GM19452 (cell line): ENCODE measurements at regions not wholly inside any gene's neighbourhood (a gene's known extent, or its start where the extent isn't known, plus 50 kb on each side); places are given as distances from the start of the nearest gene placed in this dataset.
"Not testable (repeated sequence)": the region's sequence is repeated elsewhere in the genome, so short reads cannot be mapped to it uniquely, and the experiment has no call there.

Experiments used
- ATAC-seq: cut with Tn5 transposase; IDR thresholded peaks from one replicate; pipeline ENCODE4 v1.9.1; 2021; ENCODE audit not compliant: unreplicated experiment

GRCh38 chr9:124124729-124125650, 113.4 kb downstream of the LHX2 start:
- no peak for ATAC-seq

GRCh38 chr9:124125651-124125977, 114.0 kb downstream of the LHX2 start:
- ATAC-seq = no peak

- ATAC-seq = no peak
These were observed 115.4 kb downstream of the LHX2 start for GRCh38 chr9:124126648-124127646.

- ATAC-seq = no peak
These were observed 117.1 kb downstream of the LHX2 start for GRCh38 chr9:124128568-124129166.

GRCh38 chr9:124130277-124131075, 118.9 kb downstream of the LHX2 start:
- no peak for ATAC-seq

- ATAC-seq = not testable (repeated sequence)
These were observed 120.0 kb downstream of the LHX2 start for GRCh38 chr9:124131518-124131917.

GRCh38 chr9:124132671-124133147, 121.1 kb downstream of the LHX2 start:
- no peak for ATAC-seq

- no peak for ATAC-seq
These were observed 122.2 kb downstream of the LHX2 start for GRCh38 chr9:124133727-124134126.

GRCh38 chr9:124134526-124134925, 123.0 kb downstream of the LHX2 start:
- no peak for ATAC-seq

GRCh38 chr9:124135813-124136365, 121.9 kb upstream of the NEK6 start:
- ATAC-seq = no peak

GRCh38 chr9:124137009-124137943, 120.5 kb upstream of the NEK6 start:
- ATAC-seq = peak; percentile 73

- ATAC-seq = no peak
These were observed 119.8 kb upstream of the NEK6 start for GRCh38 chr9:124137944-124138335.

GRCh38 chr9:124139001-124139400, 118.7 kb upstream of the NEK6 start:
- no peak for ATAC-seq

- ATAC-seq = no peak
These were observed 116.7 kb upstream of the NEK6 start for GRCh38 chr9:124140941-124141568.

GRCh38 chr9:124144561-124145123, 113.1 kb upstream of the NEK6 start:
- not testable (repeated sequence) for ATAC-seq

- ATAC-seq = no peak
These were observed 111.7 kb upstream of the NEK6 start for GRCh38 chr9:124146031-124146561.

- no peak for ATAC-seq
These were observed 107.8 kb upstream of the NEK6 start for GRCh38 chr9:124149992-124150391.

GRCh38 chr9:124163760-124164255, 93.9 kb upstream of the NEK6 start:
- ATAC-seq = no peak
